ENCODE measurements at regions not wholly inside any gene's neighbourhood (a gene's known extent, or its start where the extent isn't known, plus 50 kb on each side); places are given as distances from the start of the nearest gene placed in this dataset.
"Not testable (repeated sequence)": the region's sequence is repeated elsewhere in the genome, so short reads cannot be mapped to it uniquely, and the experiment has no call there.

DNA sequence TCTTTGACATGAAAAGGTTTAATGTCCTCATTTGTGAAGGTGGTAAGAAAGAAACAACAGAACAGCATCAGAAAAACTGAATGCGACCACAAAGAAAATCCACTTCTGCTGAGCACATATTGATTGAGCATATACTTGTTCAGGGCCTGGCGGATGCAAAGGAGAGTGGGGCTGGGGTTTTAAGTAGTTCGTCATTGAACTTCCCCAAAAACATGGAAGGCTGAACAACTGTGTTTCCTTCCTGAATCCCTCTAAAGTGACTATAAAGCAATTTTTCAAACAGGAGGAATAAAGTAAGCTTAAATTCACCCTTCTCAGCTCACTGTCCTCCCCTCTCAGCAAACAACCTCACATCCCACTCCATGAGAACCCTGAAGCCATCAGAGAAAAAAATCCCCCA, 262.9 kb downstream of the AGTPBP1 start (continued):
- TF ChIP-seq, protein P1, sequence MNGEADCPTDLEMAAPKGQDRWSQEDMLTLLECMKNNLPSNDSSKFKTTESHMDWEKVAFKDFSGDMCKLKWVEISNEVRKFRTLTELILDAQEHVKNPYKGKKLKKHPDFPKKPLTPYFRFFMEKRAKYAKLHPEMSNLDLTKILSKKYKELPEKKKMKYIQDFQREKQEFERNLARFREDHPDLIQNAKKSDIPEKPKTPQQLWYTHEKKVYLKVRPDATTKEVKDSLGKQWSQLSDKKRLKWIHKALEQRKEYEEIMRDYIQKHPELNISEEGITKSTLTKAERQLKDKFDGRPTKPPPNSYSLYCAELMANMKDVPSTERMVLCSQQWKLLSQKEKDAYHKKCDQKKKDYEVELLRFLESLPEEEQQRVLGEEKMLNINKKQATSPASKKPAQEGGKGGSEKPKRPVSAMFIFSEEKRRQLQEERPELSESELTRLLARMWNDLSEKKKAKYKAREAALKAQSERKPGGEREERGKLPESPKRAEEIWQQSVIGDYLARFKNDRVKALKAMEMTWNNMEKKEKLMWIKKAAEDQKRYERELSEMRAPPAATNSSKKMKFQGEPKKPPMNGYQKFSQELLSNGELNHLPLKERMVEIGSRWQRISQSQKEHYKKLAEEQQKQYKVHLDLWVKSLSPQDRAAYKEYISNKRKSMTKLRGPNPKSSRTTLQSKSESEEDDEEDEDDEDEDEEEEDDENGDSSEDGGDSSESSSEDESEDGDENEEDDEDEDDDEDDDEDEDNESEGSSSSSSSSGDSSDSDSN (IDR thresholded peaks at IDR 0.05; ENCODE audit: borderline replicate concordance in 1 of 2, low read depth in 2 of 2, low read length in 2 of 2), result no peak
- TF ChIP-seq RBM14 (IDR thresholded peaks at IDR 0.05; ENCODE audit: borderline replicate concordance, insufficient read depth, low read depth, low read length) (no peak), KLF16 (IDR thresholded peaks at IDR 0.05) (no peak), DDX20 (tag; IDR thresholded peaks at IDR 0.05; ENCODE audit: low read depth) (no peak), KDM5B (IDR thresholded peaks at IDR 0.05; ENCODE audit: insufficient replicate concordance, low read depth, low read length) (no peak), ARID2 (IDR thresholded peaks at IDR 0.05) (no peak), NFE2L1 (tag; IDR thresholded peaks at IDR 0.05; ENCODE audit: borderline replicate concordance, low read depth) (no peak), HDGF (IDR thresholded peaks at IDR 0.05) (no peak)

DNA sequence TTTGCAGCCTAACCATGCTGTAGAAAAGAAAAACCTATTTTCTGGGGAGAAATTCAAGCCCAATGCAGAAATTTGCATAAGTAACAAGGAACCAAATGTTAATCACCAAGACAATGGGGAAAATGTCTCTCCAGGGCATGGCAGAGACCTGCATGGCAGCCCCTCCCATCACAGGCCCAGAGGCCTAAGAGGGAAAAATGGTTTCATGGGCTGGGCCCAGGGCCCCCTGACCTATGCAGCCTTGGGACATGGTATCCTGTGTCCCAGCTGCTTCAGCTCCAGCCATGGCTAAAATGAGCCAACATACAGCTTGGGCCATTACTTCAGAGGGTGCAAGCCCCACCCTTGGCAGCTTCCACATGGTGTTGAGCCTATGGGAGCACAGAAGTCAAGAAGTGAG, 266.9 kb downstream of the AGTPBP1 start:
- H3K4me1 ChIP-seq (replicated peaks in 1 of 2; ENCODE audit: control insufficient read depth in 2 of 2, insufficient read depth in 2 of 2, low read length in 2 of 2); BruUV-seq (replicated peaks); H3K4me3 ChIP-seq; H3K79me2 ChIP-seq (ENCODE audit: control insufficient read depth, insufficient read depth, low read length); in situ Hi-C loops (cut with MboI); H3K27me3 ChIP-seq (ENCODE audit: control insufficient read depth in 2 of 2, insufficient read depth in 2 of 2, low read length in 2 of 2); intact Hi-C loops (cut with micrococcal nuclease); H3K36me3 ChIP-seq (ENCODE audit: control insufficient read depth, insufficient read depth, low read length); H3K9me1 ChIP-seq (ENCODE audit: control insufficient read depth, insufficient read depth, low read length); ATAC-seq; FAIRE-seq; POLR2A ChIA-PET; H3K9me3 ChIP-seq (replicated peaks; ENCODE audit: control insufficient read depth, insufficient read depth, low read depth, low read length); DNase-seq (ENCODE audit: extremely low read depth in 1 of 4, low spot score in 3 of 4); H3K27ac ChIP-seq (ENCODE audit: extremely low read depth, low read depth, low read length); H2AFZ ChIP-seq (ENCODE audit: low read depth, low read length); H3K9ac ChIP-seq (ENCODE audit: insufficient read depth in 1 of 2, low read depth in 2 of 2, low read length in 2 of 2); CTCF ChIA-PET (ENCODE audit: low intra/inter-chr PET ratio); H4K20me1 ChIP-seq (replicated peaks; ENCODE audit: control insufficient read depth, insufficient read depth, low read length); H3K4me2 ChIP-seq (ENCODE audit: insufficient read depth, low read length): not testable (repeated sequence)
